ENCODE measurements at regions not wholly inside any gene's neighbourhood (a gene's known extent, or its start where the extent isn't known, plus 50 kb on each side); places are given as distances from the start of the nearest gene placed in this dataset.
A peak's percentile ranks its signal among the peaks of the same experiment; 100 is the strongest.

DNA sequence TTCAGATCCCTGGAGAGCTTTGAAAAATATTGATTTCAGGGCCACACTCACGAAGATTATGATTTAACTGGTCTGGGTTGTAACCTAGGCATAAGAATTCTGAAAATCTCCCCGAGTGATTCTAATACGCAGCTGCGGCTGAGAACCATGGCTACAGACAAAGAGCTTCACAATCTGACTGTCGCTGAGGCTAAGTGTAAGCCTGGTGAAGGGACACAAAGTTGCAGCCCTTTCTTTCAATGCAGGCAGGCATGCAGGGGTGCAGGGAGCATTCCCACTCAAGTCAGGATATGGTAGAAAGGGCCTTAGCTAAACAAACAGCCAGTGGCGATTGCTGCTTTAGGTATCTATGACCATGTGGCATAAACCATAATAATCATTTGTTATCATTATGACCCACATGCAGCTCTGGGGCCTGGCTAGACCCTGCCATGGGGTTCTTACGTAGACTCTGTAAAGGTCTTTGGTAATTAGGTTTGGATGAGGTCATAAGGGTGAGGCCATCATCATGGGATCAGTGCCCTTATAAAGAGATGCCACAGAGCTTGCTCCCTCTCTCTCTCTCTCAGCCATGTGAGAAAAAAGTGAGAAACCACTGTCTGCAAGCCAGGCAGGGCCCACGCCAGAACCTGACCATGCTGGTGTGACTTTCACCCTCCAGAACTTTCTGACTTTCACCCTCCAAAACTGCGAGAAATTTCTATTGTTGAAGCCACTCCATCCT lies 88.4 kb upstream of the LANCL2 start:
- Mint-ChIP-seq H3K27me3 (ENCODE audit: unreplicated experiment) (peaks cover 37% of the 10 kb centered on the region), H3K4me1 (ENCODE audit: unreplicated experiment) (peaks cover 1% of the 10 kb centered on the region), H3K36me3 (ENCODE audit: unreplicated experiment) (no peaks in the 10 kb centered on the region), H3K27ac (ENCODE audit: unreplicated experiment) (no peak overlapping the region), H3K4me3 (ENCODE audit: unreplicated experiment) (no peak overlapping the region), H3K9me3 (ENCODE audit: unreplicated experiment) (no peaks in the 10 kb centered on the region)
- TF ChIP-seq, protein P1, sequence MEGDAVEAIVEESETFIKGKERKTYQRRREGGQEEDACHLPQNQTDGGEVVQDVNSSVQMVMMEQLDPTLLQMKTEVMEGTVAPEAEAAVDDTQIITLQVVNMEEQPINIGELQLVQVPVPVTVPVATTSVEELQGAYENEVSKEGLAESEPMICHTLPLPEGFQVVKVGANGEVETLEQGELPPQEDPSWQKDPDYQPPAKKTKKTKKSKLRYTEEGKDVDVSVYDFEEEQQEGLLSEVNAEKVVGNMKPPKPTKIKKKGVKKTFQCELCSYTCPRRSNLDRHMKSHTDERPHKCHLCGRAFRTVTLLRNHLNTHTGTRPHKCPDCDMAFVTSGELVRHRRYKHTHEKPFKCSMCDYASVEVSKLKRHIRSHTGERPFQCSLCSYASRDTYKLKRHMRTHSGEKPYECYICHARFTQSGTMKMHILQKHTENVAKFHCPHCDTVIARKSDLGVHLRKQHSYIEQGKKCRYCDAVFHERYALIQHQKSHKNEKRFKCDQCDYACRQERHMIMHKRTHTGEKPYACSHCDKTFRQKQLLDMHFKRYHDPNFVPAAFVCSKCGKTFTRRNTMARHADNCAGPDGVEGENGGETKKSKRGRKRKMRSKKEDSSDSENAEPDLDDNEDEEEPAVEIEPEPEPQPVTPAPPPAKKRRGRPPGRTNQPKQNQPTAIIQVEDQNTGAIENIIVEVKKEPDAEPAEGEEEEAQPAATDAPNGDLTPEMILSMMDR (IDR thresholded peaks at IDR 0.05): no peak
- DNase-seq (ENCODE audit: extremely low spot score, unreplicated experiment): no peak

DNA sequence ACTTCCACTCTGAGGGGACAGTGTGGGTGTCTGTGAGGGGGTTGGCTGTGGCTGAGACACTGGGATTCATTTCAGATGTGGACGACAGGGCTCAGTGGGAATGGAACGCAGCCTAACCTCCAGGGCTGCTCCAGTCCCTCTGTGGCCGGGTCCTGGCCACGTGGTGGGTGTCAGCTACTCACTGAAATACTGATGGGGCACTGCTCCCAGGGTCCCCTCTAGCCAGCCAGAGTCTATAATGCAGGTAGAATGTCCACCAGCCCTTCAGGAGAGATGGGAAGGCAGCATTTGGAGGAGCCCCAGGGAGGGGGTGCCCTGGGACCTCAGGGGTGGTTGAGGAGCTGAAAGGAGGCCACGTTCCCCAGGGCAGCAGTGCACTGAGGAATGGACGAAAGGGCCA lies 87.2 kb upstream of the LANCL2 start:
- DNase-seq (ENCODE audit: extremely low spot score, unreplicated experiment): no peak
- H3K27ac Mint-ChIP-seq (ENCODE audit: unreplicated experiment): no peak overlapping the region
- no peak overlapping the region for H3K4me3 Mint-ChIP-seq (ENCODE audit: unreplicated experiment)
- no peaks in the 10 kb centered on the region for H3K9me3 Mint-ChIP-seq (ENCODE audit: unreplicated experiment)
- TF ChIP-seq, protein P1 (IDR thresholded peaks at IDR 0.05): no peak
- peaks cover 30% of the 10 kb centered on the region for H3K27me3 Mint-ChIP-seq (ENCODE audit: unreplicated experiment)
- no peaks in the 10 kb centered on the region for H3K36me3 Mint-ChIP-seq (ENCODE audit: unreplicated experiment)
- peaks cover 1% of the 10 kb centered on the region for H3K4me1 Mint-ChIP-seq (ENCODE audit: unreplicated experiment)

DNA sequence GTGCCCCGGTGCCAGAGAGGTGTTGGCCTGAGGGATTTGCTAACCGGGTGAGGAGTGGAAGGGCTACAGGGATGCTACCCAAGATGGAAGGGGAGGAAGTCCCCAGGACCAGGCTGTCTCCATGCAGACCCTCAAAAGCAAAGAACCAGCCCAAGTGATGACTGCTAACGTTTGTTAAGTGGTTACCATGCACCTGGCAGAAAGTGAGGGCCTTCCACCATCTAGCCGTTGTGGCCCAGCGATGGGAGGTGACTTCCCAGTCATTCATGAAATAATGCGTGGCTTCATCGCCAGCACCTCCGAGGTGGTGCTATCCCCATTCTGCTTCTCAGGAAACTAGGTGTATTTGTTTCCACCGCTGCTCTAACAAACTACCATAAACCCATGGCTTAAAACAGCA lies 86.8 kb upstream of the LANCL2 start:
- TF ChIP-seq, protein P1 (IDR thresholded peaks at IDR 0.05): no peak
- Mint-ChIP-seq H3K36me3 (ENCODE audit: unreplicated experiment) (no peaks in the 10 kb centered on the region), H3K4me3 (ENCODE audit: unreplicated experiment) (no peak overlapping the region), H3K9me3 (ENCODE audit: unreplicated experiment) (no peaks in the 10 kb centered on the region), H3K4me1 (ENCODE audit: unreplicated experiment) (peaks cover 1% of the 10 kb centered on the region), H3K27ac (ENCODE audit: unreplicated experiment) (no peak overlapping the region), H3K27me3 (ENCODE audit: unreplicated experiment) (peaks cover 27% of the 10 kb centered on the region)
- no peak for DNase-seq (ENCODE audit: extremely low spot score, unreplicated experiment)

DNA sequence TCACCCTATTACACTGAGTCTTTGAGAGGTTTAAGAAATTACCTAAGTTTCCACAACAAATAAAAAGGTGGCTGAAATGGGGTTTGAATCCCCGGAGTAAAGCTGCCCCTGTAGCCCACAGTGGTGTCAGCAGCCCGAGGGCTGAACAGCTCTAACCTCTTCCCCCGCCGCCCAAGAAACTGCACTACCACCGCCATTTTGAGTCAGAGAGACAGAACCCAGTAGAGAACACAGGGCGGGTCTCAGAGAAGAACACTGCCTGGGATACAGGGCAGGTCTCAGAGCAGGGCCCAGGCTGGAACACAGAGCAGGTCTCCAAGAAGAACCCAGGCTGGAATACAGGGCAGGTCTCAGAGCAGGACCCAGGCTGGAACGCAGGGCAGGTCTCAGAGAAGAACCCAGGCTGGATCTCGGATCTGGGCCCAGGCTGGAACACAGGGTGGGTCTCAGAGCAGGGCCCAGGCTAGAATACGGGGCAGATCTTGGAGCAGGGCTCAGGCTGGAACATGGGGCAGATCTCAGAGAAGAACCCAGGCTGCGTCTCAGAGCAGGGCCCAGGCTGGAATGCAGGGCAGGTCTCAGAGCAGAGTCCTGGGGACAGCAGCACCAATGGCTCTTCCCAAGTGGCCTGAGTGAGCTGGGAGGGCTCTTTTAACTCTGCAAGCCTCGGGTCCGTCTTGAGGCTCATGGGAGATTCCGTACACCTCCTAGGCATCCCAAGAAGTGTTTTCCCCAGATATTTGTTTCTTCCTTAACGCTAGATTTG lies 85.9 kb upstream of the LANCL2 start:
- DNase-seq (ENCODE audit: extremely low spot score, unreplicated experiment): no peak
- H3K9me3 Mint-ChIP-seq (ENCODE audit: unreplicated experiment): no peaks in the 10 kb centered on the region
- H3K4me3 Mint-ChIP-seq (ENCODE audit: unreplicated experiment): no peak overlapping the region
- no peak overlapping the region for H3K27ac Mint-ChIP-seq (ENCODE audit: unreplicated experiment)
- H3K27me3 Mint-ChIP-seq (ENCODE audit: unreplicated experiment): peaks cover 28% of the 10 kb centered on the region
- no peaks in the 10 kb centered on the region for H3K36me3 Mint-ChIP-seq (ENCODE audit: unreplicated experiment)
- TF ChIP-seq, protein P1 (IDR thresholded peaks at IDR 0.05): no peak
- H3K4me1 Mint-ChIP-seq (ENCODE audit: unreplicated experiment): peaks cover 1% of the 10 kb centered on the region

DNA sequence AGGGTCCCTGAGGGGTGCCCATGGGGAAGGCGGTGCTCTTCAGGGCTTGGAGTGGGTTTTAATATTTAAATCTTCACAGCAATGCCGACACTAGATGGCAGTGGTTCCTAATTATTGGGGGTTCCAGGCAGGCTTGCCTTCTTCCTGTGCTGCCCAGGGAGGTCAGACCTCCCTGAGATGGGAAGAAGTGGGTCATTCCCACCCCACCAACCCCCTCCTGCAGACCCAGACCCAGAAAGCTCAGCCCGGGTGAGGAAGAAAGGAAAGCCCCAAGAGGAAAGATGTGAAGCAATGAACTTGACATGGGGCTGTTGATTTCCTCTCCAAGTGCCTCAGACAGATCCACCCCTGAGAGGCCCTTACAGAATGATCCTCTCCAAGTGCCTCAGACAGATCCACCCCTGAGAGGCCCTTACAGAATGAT lies 85.1 kb upstream of the LANCL2 start:
- no peaks in the 10 kb centered on the region for H3K9me3 Mint-ChIP-seq (ENCODE audit: unreplicated experiment)
- H3K27ac Mint-ChIP-seq (ENCODE audit: unreplicated experiment): no peak overlapping the region
- H3K36me3 Mint-ChIP-seq (ENCODE audit: unreplicated experiment): no peaks in the 10 kb centered on the region
- no peak overlapping the region for H3K4me3 Mint-ChIP-seq (ENCODE audit: unreplicated experiment)
- H3K4me1 Mint-ChIP-seq (ENCODE audit: unreplicated experiment): peaks cover 1% of the 10 kb centered on the region
- H3K27me3 Mint-ChIP-seq (ENCODE audit: unreplicated experiment): peaks cover 29% of the 10 kb centered on the region
- DNase-seq (ENCODE audit: extremely low spot score, unreplicated experiment): no peak
- TF ChIP-seq, protein P1 (IDR thresholded peaks at IDR 0.05): peak; percentile 78
